A673 (cell line): ENCODE measurements at regions not wholly inside any gene's neighbourhood (a gene's known extent, or its start where the extent isn't known, plus 50 kb on each side); places are given as distances from the start of the nearest gene placed in this dataset.

ENCODE experiments used
- BruUV-seq: library from RNA; stranded (reverse); fragments of 400-500 nt; replicated peaks from 2 replicates; lab custom pipeline; 2021; lab: Mats Ljungman, UMichigan
- CTCF ChIA-PET: fragments of 300-600 bp; sonication (Branson Sonifier 250); formaldehyde crosslinking; loops from one replicate; lab custom pipeline; 2022; ENCODE audit warnings: antibody characterized with exemption; lab: Charles Lee
- POLR2A ChIA-PET: fragments of 300-600 bp; sonication (Branson Sonifier 250); formaldehyde crosslinking; loops from one replicate; lab custom pipeline; 2022; ENCODE audit warnings: antibody characterized with exemption; ENCODE audit not compliant: low non-redundant PET; lab: Charles Lee
- DNase-seq: peaks from one replicate; pipeline ENCODE4 v3.0.0-alpha.2; 2015; ENCODE audit warnings: low spot score
- H3K27ac ChIP-seq: fragments of 200-600 bp; sonication (generic); 2 replicates; pipeline ENCODE4 v1.5.1; 2016; ENCODE audit warnings: mixed run types, low read depth, mild to moderate bottlenecking, mixed read lengths, antibody characterized with exemption, low read length; ENCODE audit not compliant: poor library complexity, severe bottlenecking
- H3K27me3 ChIP-seq: fragments of 200-600 bp; sonication (generic); replicated peaks from 2 replicates; pipeline ENCODE4 v1.6.1; 2017; ENCODE audit warnings: mixed run types, low read depth, mild to moderate bottlenecking, mixed read lengths, antibody characterized with exemption, low read length; ENCODE audit not compliant: insufficient read depth, poor library complexity
- H3K36me3 ChIP-seq: fragments of 200-600 bp; sonication (generic); 2 replicates; pipeline ENCODE4 v1.6.1; 2016; ENCODE audit warnings: mixed run types, mild to moderate bottlenecking, mixed read lengths, antibody characterized with exemption, low read length; ENCODE audit not compliant: insufficient read depth, poor library complexity, severe bottlenecking
- H3K4me1 ChIP-seq: fragments of 200-600 bp; sonication (generic); 2 replicates; pipeline ENCODE4 v1.6.1; 2017; ENCODE audit warnings: mixed run types, mild to moderate bottlenecking, mixed read lengths, antibody characterized with exemption, low read length; ENCODE audit not compliant: insufficient read depth, poor library complexity, severe bottlenecking
- H3K4me3 ChIP-seq: fragments of 200-600 bp; sonication (generic); 2 replicates; pipeline ENCODE4 v1.5.1; 2016; ENCODE audit warnings: low read depth, mixed run types, mild to moderate bottlenecking, mixed read lengths, low read length; ENCODE audit not compliant: poor library complexity, severe bottlenecking
- H3K9me3 ChIP-seq: fragments of 200-600 bp; sonication (generic); 2 replicates; pipeline ENCODE4 v1.6.1; 2016; ENCODE audit warnings: mixed run types, low read depth, mild to moderate bottlenecking, mixed read lengths, antibody characterized with exemption, low read length; ENCODE audit not compliant: poor library complexity, severe bottlenecking
- EZH2 ChIP-seq: fragments of 200-600 bp; sonication (generic); IDR thresholded peaks from 2 replicates; pipeline ENCODE4 v1.6.1; 2017; ENCODE audit warnings: borderline replicate concordance, low read depth, mild to moderate bottlenecking, mixed read lengths, antibody characterized with exemption, low read length; ENCODE audit not compliant: poor library complexity, severe bottlenecking
- intact Hi-C: fragments of 100-400 bp; cut with micrococcal nuclease; formaldehyde crosslinking; loops from one replicate; pipeline ENCODE4 v1.10.0; 2022; ENCODE audit not compliant: unreplicated experiment
- TF ChIP-seq, protein P1 (sequence below): fragments of 300-800, 200-600 bp; sonication (generic); conservative IDR thresholded peaks from 2 replicates; pipeline ENCODE4 v1.5.1; 2017; ENCODE audit warnings: low read depth, mild to moderate bottlenecking, antibody characterized with exemption, low read length, moderate library complexity, mixed read lengths

DNA sequence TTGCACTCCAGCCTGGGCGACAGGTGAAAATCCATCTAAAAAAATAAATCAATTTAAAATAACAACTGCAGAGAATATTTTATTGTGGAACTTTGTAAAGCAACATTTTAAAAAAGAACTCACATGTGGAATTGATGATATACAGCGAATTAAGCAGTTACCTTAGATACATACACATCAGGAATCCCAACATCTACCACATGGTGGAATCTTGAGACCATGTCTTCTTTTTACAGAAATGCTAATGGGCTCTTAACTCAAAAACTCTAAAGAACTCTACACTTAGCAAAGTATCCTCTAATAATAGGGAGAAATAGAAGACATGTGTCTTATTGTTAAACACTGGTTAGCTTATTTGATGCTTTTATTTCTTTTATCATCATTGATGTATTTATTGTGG lies 373.6 kb downstream of the CDH7 start:
- intact Hi-C loops: loop anchor here (5.0 to 10.0 kb wide), 2 partner anchors 137 to 370 kb away; no protein-coding TSS in a partner anchor
- H3K4me1 ChIP-seq: no peaks in the 10 kb centered on the region
- no peaks in the 10 kb centered on the region for H3K27me3 ChIP-seq
- no peak overlapping the region for H3K4me3 ChIP-seq
- CTCF ChIA-PET: no interaction called here
- POLR2A ChIA-PET: no interaction called here
- H3K27ac ChIP-seq: no peak overlapping the region
- no peaks in the 10 kb centered on the region for H3K9me3 ChIP-seq
- no TSS peak for BruUV-seq
- DNase-seq: peak; percentile 54
- TF ChIP-seq, protein P1, sequence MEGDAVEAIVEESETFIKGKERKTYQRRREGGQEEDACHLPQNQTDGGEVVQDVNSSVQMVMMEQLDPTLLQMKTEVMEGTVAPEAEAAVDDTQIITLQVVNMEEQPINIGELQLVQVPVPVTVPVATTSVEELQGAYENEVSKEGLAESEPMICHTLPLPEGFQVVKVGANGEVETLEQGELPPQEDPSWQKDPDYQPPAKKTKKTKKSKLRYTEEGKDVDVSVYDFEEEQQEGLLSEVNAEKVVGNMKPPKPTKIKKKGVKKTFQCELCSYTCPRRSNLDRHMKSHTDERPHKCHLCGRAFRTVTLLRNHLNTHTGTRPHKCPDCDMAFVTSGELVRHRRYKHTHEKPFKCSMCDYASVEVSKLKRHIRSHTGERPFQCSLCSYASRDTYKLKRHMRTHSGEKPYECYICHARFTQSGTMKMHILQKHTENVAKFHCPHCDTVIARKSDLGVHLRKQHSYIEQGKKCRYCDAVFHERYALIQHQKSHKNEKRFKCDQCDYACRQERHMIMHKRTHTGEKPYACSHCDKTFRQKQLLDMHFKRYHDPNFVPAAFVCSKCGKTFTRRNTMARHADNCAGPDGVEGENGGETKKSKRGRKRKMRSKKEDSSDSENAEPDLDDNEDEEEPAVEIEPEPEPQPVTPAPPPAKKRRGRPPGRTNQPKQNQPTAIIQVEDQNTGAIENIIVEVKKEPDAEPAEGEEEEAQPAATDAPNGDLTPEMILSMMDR: peak; percentile 52; the same call in 1 of the 2 replicates
- TF ChIP-seq EZH2: no peak
- H3K36me3 ChIP-seq: no peaks in the 10 kb centered on the region

DNA sequence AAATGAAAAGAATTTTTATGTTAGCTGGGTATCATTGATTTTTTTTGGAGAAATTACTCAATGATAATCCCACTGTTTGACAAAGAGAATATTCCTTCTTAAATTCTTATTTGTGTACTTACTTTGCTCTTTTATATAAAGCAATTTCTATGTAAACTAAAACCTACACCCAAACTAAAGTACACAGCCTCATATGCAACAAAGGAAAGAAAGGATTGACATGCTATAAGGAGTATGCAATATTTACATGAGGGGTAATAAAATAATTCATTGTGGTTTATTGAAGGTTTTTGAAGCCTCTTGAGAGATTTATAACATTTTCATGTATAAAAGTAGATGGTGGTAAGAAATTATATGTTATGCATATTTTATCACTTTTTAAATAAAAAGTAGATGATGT lies 368.5 kb downstream of the CDH7 start:
- Histone ChIP-seq H3K4me3 (no peak overlapping the region), H3K9me3 (no peaks in the 10 kb centered on the region), H3K4me1 (no peaks in the 10 kb centered on the region), H3K27me3 (no peaks in the 10 kb centered on the region), H3K27ac (no peak overlapping the region), H3K36me3 (no peaks in the 10 kb centered on the region)
- ChIA-PET CTCF (no interaction called here), POLR2A (no interaction called here)
- TF ChIP-seq, protein P1: no peak
- TF ChIP-seq EZH2: no peak
- no TSS peak for BruUV-seq
- intact Hi-C loops: no loop called here
- no peak for DNase-seq

DNA sequence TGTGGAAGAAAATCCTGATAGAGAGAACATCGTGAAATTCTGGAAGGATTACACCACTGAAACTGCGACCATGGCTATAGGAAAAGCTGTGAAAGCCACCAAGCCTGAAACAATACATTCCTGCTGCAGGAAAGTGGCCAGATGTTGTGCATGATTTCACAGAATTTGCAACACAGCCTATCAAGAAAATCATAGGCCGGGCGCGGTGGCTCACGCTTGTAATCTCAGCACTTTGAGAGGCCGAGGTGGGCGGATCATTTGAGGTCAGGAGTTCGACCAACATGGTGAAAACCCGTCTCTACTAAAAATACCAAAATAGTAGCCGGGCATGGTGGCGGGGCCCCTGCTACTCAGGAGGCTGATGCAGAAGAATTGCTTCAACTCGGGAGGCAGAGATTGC lies 360.2 kb downstream of the CDH7 start:
- POLR2A ChIA-PET: no interaction called here
- Histone ChIP-seq H3K9me3 (no peaks in the 10 kb centered on the region), H3K27ac (no peak overlapping the region), H3K4me1 (no peaks in the 10 kb centered on the region), H3K4me3 (no peak overlapping the region), H3K27me3 (no peaks in the 10 kb centered on the region), H3K36me3 (no peaks in the 10 kb centered on the region)
- BruUV-seq: no TSS peak
- no peak for DNase-seq
- intact Hi-C loops: no loop called here
- TF ChIP-seq, protein P1: no peak
- no peak for TF ChIP-seq EZH2
- CTCF ChIA-PET: no interaction called here
